ENCODE measurements at regions not wholly inside any gene's neighbourhood (a gene's known extent, or its start where the extent isn't known, plus 50 kb on each side); places are given as distances from the start of the nearest gene placed in this dataset.

DNA sequence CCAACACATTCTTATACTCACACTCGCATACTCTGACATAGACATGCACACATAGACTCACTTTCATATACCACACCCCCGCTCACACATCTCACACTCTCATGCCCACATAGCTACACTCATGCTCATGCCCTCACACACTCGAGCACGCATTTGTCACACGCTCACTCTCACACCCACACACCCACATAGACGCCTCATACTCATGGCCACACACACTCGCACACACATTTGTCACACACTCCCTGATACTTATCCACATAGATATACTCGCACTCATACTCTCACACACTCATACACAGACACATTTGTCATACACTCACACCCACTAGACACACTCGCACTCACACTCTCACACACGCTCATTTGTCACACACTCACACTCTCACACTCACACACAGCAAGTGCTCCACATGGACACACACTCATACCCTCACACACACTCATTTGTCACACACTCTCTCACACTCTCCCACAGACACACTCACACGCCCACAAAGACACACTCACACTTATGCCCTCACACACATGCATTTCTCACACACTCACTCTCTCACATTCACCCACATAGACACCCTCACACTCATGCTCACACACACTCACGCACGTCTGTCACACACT is 50.9 kb downstream of the TNP1 start:
- DNase-seq (ENCODE audit: low spot score) = no peak

DNA sequence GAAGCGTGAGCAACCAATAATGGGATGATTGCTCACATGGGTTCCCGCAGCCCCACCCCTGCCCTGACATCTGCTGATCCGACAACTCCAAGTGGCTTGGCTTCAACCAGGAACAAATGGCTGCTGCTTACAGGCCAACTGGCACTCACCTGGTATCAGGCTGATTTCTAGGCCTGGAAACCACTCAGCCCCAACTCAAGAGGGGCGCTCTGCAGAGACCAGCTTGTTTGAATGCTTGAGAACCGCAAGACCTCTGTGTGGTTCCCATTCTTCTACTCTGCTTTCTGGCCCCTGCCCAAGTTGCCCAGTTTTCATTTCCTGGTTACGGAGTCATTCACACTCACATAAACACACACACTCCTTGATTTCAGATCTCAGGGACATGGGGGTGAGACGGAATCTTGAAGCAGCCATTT is 52.0 kb downstream of the TNP1 start:
- DNase-seq (ENCODE audit: low spot score) = peak; percentile 30

GRCh38 chr2:216804357-216805350 is 55.2 kb downstream of the TNP1 start:
- no peak for DNase-seq (ENCODE audit: low spot score)

DNA sequence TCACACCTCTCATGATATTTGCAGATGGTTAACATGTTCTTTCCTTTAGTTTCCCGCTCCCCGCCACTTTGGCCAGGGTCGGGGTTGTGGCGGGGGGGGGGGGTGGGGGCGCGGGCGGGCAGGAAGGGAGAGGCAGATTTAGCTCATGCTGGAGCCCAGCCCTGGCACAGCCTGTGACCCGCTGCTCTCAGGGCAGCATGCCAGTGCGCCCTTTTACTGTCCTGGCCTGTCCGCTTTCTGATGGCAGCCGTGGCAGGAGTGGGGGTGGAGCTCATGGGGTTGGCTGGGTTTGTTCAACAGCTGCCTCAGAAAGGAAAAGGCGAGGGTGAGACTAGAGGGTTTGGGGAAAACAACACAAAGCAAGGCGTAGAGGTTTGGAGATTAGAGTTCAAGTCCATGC is 56.1 kb downstream of the TNP1 start:
- no peak for DNase-seq (ENCODE audit: low spot score)

- DNase-seq (ENCODE audit: low spot score) = no peak
Measured at GRCh38 chr2:216802516-216803215, 57.2 kb downstream of the TNP1 start.

DNA sequence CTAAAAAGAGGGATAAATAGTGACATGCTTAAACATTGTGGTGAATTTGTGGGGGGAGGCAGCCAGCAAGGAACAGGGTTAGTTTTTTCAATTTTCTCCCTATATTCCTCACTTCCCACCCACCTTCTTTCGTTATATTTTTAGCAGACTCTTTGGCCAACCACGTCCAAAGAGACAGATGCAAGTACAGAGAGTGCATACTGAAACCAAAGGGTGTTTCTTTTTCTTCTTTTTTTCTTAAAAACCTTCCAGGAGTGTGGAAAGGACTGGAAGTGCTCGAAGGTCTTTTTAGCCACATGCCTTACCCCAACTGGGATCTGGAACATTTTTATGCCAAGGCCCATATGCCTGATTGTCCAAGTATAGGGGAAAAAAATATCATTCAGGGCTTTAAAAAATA is 59.0 kb downstream of the TNP1 start:
- DNase-seq (ENCODE audit: low spot score) = no peak

- peak; percentile 88 for DNase-seq (ENCODE audit: low spot score)
Measured at GRCh38 chr2:216799873-216800431, 59.9 kb downstream of the TNP1 start.

- no peak for DNase-seq (ENCODE audit: low spot score)
Measured at GRCh38 chr2:216796115-216796840, 63.6 kb downstream of the TNP1 start.

GRCh38 chr2:216793386-216793785 is 66.5 kb downstream of the TNP1 start:
- DNase-seq (ENCODE audit: low spot score) = no peak

DNA sequence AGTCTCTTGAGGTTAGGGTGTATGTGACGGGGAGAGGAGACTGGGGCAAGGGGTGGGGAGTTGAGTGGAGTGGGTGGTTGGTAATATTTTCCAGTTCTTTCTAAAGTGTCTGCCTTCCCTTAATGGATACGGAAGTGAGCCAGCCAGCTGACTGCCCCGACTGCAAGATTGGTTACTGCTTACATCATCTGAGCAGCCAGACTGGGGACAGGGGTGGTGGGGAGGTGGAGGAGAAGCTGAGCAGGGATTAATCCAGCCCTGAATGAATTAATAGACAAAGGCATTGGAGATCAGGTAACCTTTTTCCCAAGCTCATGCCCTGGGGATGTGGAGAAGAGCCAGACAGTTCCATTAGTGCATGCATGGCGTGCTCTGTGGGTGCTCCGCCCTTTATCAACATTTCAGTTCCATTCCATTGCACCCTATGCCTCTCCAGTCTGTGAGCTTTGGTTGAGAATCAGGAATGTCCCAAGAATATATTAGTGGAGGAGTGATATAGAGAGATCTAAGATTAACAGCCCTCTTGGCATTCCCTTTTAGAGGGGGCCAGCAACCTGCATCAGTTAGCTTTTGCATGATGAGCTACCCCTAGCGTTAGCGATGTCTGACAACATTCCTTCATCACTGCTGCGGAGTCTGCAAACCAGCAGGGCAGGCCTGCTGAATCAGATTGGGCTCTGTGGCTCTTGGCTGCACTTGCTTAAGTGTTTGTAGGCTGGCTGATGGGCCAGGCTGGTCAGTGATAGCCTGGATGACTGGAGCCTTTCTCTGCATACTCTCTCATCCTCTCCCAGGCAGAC is 67.4 kb downstream of the TNP1 start:
- peak; percentile 81 for DNase-seq (ENCODE audit: low spot score)

DNA sequence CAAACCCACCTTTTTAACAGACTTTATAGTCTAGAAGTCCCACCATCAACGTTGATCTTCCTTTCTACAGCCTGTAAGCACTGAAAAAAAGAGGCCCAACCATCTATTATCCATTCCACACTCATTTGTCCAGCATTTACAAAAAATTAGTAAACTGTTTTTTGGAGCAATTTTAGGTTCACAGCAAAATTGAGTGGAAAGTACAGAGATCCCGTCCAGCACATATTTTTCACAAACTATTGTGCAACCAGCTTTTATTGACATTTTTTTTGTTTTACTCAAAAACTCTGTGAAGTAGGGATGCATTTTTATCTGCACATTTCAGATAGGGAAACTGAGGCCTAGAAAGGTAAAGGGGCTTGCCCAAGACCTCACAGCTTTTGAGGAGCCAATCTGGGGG is 68.6 kb downstream of the TNP1 start:
- DNase-seq (ENCODE audit: low spot score) = no peak

DNA sequence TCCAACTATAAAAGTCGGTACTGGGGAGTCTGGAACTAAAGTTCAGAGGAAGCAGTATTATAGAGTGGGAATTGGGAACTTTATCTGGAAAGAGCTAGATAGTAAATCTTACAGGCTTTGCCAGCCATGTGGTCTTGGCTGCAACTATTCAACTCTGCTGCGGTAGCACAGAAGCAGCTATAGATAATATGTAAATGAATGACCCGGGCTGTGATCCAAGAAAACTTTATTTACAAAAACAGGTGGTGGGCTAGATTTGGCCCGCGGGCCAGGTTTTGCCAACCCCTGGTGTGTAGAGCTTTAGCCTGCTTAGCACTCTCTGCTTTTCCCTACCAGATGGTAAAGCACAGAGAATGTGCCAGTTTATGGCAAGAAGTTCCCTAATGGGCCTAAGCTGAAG is 70.8 kb downstream of the TNP1 start:
- no peak for DNase-seq (ENCODE audit: low spot score)

GRCh38 chr2:216787851-216788540 is 71.9 kb downstream of the TNP1 start:
- DNase-seq (ENCODE audit: low spot score) = no peak

GRCh38 chr2:216786676-216787075 is 73.2 kb downstream of the TNP1 start:
- DNase-seq (ENCODE audit: low spot score) = no peak

- DNase-seq (ENCODE audit: low spot score) = no peak
Measured at GRCh38 chr2:216784456-216784855, 75.4 kb downstream of the TNP1 start.

DNA sequence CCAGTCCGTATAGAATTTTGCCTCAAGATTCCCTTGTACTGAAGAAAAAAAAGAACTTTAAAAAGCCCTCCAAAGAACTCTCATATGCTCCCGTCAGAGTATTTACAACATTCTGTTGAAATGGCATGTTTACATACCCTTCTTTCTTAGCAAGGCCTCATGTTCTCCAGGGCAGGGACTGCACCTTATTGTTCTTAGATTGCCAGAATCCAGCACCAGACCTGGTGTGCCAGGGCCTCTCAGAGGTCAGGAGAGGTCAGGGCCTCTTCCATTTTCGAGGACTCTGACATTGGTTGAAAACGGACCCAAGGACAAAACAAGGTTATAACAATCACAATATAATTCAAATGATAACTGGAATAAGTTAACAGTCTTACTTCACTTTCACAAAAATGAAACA is 78.2 kb downstream of the TNP1 start:
- DNase-seq (ENCODE audit: low spot score) = no peak

DNA sequence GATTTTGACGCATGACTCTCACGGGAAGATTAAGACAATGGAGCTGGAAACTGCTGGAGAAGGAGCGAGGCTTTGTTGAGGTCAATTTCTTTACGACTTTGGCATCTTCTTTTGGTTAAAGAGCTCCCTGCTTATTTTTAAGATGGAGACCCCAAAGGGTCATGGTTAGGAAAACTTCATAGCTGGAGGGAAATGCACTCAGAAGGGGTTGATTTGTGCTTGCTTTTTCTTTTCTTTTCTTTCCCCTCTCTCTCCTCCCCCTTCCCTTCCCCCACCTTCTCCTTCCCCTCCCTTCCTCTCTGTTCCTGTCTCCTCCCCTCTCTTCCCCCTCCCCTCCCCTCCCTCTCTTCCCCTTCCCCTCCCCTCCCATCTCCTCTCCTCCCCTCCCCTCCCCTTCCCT is 79.0 kb downstream of the TNP1 start:
- no peak for DNase-seq (ENCODE audit: low spot score)

DNA sequence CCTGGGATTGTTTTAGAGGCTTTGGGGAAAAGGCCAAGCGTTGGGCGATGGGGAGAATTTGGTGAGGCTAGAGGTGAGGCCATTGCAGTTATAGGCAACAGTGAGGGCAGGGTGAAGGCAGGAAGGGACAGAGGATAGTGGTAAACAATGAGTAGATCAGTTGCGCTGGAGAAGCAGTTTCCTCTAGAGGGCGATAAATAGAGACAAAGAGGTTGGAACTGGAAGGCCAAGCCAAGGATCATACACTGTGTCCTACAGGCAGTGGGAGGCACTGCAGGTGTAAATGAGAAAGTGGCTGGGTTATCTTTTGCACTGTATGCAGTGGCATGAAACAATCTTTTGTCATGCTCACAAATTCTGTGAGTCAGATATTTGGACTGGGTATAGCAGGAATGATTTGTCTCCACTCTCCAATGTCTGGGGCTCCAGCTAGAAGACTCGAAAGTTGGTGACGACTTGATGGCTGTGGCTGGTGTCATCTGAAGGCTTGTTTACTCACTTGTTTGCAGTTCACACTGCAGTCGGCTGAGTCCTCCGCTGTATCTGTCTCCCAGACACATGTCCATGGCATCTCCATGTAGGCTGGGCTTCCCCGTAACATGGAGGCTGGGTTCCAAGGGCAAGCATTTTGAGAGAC is 82.1 kb downstream of the TNP1 start:
- DNase-seq (ENCODE audit: low spot score) = peak; percentile 32

DNA sequence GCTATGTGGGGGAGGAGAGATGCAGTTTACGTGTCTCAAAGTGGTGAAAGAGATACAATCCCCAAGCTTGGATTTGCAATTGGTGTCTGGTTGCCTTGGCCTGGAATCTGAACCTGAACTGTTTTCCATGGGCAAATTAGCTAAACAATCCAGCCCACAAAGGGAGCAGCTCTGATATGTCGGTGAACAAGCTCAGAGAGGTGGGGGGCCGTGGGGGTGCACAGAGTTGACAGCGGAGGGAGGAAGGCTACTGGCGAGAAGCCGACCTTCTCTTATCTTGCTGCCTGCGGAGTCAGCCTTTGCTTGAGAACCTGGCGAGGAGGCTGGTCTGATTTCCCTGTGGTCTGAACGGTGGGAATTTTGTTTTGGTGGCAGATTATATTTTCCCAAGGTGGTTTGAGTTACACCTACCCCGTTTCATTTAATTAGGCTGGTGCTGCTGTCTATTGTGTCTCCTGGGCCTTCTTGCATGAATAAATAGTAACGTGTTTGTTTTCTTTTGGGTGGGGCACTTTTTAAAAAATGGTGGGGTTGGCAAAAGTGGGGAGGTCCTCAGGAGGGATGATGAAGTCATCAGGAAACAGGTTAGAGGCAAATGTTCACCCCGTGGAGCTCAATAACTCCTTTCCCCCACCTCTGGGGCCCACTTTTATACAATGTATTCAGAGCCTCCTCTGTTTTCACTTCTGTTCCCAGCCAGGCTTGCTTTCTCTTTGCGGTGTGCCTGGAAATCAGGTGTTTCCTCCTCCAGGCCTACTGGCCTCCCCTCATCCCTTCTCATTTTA is 80.9 kb upstream of the IGFBP5 start:
- DNase-seq (ENCODE audit: low spot score) = no peak

All from AG20443 (cell line).